ENCODE measurements at regions not wholly inside any gene's neighbourhood (a gene's known extent, or its start where the extent isn't known, plus 50 kb on each side); places are given as distances from the start of the nearest gene placed in this dataset.

DNA sequence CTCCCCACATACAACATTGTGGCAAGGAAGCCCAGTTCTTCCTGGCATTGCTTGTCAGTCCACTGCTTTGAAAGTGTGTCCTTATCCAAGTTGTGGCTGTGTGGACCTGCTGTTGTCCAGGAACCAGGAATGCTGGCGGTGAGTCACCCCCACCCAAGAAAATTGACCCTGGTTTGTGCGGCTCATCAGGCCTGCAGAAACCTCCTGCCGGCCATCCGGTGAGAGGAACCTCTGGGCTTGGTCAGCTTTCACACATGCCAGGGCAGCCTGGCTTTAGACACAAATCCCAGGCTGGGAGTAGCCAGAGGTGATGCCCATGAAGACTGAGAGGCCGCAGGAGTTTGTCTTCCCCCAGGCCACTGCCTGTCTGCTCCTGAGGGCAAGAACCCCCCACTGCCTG, 223.6 kb downstream of the TTLL2 start:
- TF ChIP-seq, protein P1, sequence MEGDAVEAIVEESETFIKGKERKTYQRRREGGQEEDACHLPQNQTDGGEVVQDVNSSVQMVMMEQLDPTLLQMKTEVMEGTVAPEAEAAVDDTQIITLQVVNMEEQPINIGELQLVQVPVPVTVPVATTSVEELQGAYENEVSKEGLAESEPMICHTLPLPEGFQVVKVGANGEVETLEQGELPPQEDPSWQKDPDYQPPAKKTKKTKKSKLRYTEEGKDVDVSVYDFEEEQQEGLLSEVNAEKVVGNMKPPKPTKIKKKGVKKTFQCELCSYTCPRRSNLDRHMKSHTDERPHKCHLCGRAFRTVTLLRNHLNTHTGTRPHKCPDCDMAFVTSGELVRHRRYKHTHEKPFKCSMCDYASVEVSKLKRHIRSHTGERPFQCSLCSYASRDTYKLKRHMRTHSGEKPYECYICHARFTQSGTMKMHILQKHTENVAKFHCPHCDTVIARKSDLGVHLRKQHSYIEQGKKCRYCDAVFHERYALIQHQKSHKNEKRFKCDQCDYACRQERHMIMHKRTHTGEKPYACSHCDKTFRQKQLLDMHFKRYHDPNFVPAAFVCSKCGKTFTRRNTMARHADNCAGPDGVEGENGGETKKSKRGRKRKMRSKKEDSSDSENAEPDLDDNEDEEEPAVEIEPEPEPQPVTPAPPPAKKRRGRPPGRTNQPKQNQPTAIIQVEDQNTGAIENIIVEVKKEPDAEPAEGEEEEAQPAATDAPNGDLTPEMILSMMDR (conservative IDR thresholded peaks at IDR 0.05): no peak
- TF ChIP-seq ZFX (IDR thresholded peaks at IDR 0.05): no peak

Data from C4-2B (cell line).